ENCODE measurements at regions not wholly inside any gene's neighbourhood (a gene's known extent, or its start where the extent isn't known, plus 50 kb on each side); places are given as distances from the start of the nearest gene placed in this dataset.

- TF ChIP-seq XRCC4 (IDR thresholded peaks at IDR 0.05; ENCODE audit: extremely low read depth, insufficient read depth, insufficient read length) (no peak), ZNF133 (CRISPR knock-in tag; IDR thresholded peaks at IDR 0.05) (no peak), ILF3 (IDR thresholded peaks at IDR 0.05; ENCODE audit: borderline replicate concordance) (no peak), DDX20 (tag; IDR thresholded peaks at IDR 0.05; ENCODE audit: low read depth) (no peak), CHD1 (IDR thresholded peaks at IDR 0.05; ENCODE audit: low read length) (no peak), ZNF347 (CRISPR knock-in tag; IDR thresholded peaks at IDR 0.05; ENCODE audit: low read depth) (no peak), SRSF7 (optimal IDR thresholded peaks at IDR 0.05; ENCODE audit: low read depth, low read length) (no peak), RREB1 (CRISPR knock-in tag; IDR thresholded peaks at IDR 0.05) (no peak), ZNF316 (IDR thresholded peaks at IDR 0.05) (no peak), CHD7 (IDR thresholded peaks at IDR 0.05; ENCODE audit: low read depth, low read length) (no peak)
Observed at GRCh38 chr22:23385678-23386631, 194.1 kb downstream of the IGLL1 start (continued).

All from K562 (cell line).